Retinal pigment epithelial cell (primary cell): ENCODE measurements at regions not wholly inside any gene's neighbourhood (a gene's known extent, or its start where the extent isn't known, plus 50 kb on each side); places are given as distances from the start of the nearest gene placed in this dataset.
"Not testable (repeated sequence)": the region's sequence is repeated elsewhere in the genome, so short reads cannot be mapped to it uniquely, and the experiment has no call there.

Experiments
- DNase-seq: peaks from one replicate; pipeline ENCODE4 v3.0.0-alpha.2; 2010; ENCODE audit warnings: low read depth
- H3K4me3 ChIP-seq: 2 replicates; pipeline ENCODE4 v1.5.1; 2011; ENCODE audit warnings: mild to moderate bottlenecking, low read length, control low read depth, moderate library complexity
- TF ChIP-seq, protein P1 (sequence below): conservative IDR thresholded peaks from 2 replicates; pipeline ENCODE4 v1.5.1; 2011; ENCODE audit warnings: low read depth, low read length, control low read depth, inconsistent platforms

DNA sequence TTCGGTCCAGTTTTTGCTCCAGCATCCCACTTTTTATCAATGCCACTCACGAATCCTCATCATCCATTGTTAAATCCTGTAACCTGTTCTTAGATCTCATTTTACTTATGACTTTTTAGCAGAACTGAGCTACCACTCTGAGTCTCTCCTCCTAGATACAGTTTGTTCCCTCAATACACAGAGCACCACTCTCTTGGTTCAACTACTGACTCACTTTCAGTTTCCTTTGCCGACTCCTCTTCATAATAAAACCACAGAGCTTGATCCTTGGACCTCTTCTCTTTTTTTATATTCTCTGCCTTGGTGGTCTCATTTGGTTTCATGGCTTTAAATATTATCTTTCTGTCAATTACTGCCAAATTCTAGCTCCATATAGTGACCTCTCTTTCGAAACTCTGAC, 150.3 kb downstream of the SLITRK5 start:
- H3K4me3 ChIP-seq: no peak overlapping the region
- no peak for DNase-seq
- TF ChIP-seq, protein P1, sequence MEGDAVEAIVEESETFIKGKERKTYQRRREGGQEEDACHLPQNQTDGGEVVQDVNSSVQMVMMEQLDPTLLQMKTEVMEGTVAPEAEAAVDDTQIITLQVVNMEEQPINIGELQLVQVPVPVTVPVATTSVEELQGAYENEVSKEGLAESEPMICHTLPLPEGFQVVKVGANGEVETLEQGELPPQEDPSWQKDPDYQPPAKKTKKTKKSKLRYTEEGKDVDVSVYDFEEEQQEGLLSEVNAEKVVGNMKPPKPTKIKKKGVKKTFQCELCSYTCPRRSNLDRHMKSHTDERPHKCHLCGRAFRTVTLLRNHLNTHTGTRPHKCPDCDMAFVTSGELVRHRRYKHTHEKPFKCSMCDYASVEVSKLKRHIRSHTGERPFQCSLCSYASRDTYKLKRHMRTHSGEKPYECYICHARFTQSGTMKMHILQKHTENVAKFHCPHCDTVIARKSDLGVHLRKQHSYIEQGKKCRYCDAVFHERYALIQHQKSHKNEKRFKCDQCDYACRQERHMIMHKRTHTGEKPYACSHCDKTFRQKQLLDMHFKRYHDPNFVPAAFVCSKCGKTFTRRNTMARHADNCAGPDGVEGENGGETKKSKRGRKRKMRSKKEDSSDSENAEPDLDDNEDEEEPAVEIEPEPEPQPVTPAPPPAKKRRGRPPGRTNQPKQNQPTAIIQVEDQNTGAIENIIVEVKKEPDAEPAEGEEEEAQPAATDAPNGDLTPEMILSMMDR: no peak

DNA sequence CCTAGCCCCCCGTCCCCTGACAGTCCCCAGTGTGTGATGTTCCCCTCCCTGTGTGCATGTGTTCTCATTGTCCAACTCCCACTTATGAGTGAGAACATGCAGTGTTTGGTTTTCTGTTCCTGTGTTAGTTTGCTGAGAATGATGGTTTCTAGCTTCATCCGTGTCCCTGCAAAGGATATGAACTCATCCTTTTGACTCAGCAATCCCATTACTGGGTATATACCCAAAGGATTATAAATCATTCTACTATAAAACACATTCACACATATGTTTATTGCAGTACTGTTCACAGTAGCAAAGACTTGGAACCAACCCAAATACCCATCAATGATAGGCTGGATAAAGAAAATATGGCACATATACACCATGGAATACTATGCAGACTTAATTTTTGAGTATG, 155.1 kb downstream of the SLITRK5 start:
- DNase-seq, H3K4me3 ChIP-seq: not testable (repeated sequence)

DNA sequence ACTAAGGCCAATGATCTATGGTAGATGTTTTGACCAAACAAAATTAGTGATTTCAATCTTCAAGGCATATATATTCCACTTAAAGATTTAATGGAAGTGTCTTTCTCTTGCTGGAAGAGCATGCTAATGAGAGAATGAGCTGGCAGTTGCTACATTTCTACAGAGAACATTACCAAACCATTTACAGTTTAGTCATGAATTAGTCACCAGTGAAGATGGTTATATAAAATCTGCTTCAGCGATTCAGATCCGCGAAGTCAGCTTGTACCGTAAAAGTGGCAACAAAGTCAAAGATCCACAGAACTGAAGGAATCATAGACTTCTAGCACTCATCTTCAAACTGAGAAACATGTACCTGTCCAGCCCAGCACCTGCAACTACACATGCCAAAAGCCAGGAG, 156.3 kb downstream of the SLITRK5 start:
- H3K4me3 ChIP-seq: no peak overlapping the region
- no peak for DNase-seq
- TF ChIP-seq, protein P1: no peak

DNA sequence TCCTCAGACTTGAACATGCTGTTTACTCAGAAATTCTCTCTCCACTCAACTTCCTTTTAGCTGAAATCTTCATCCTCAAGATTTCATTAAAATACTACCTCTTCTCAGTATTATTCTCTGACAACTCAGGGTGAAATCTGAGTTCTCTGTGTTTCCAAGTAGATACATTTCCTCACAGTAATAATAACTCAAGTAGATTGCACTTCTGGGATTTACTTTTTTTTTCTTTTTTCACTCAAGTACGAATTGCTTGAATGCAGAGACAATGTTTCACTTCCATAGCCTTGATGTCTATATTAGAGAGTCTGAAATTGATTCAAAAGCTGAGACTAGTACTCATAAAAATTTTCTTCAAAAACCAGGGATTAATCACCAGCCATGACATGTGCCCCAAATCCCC, 166.4 kb downstream of the SLITRK5 start:
- TF ChIP-seq, protein P1: no peak
- no peak for DNase-seq
- H3K4me3 ChIP-seq: no peak overlapping the region

GRCh38 chr13:87837946-87838345, 166.8 kb downstream of the SLITRK5 start:
- no peak for DNase-seq
- no peak overlapping the region for H3K4me3 ChIP-seq
- TF ChIP-seq, protein P1: no peak

DNA sequence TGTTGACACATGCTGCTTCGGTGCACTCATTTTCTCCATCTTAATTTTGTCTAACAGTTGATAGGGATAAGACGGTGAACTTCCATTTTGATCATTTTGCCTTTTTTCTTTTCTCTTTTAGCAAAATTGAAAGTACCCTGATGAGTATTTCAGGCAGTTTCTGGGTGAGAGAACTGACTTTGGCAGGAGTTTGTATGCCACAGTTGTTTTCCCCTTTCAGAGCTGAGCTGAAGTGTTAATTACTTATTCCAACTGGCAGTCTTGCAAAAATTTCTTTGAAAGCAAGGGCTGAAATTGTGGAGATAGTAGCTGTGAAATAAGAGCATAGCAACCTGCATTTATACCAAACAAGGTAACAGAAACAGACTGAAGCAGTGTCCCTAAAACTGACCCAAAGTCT, 180.2 kb downstream of the SLITRK5 start:
- TF ChIP-seq, protein P1: no peak

DNA sequence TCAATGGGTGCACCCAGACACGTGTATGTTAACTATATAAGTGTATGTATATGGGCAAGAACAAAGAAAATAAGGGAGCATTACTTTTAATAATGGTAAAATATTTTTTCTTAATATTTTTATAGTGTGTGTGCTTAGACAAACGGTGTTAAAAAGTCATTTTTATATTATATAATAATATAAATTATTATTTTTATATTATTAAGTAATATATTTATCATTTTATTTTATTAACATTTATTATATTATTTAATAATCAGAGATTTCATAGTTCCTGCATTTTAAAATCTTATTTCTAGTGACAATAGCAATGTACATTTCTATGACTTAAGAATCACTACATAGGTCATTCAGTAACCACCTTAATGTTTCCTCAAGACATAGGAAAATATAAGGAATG, 184.4 kb downstream of the SLITRK5 start:
- no peak overlapping the region for H3K4me3 ChIP-seq
- TF ChIP-seq, protein P1: no peak
- DNase-seq: no peak

More for the DNA sequence above, 180.2 kb downstream of the SLITRK5 start:
- H3K4me3 ChIP-seq: no peak overlapping the region
- DNase-seq: no peak

- TF ChIP-seq, protein P1: no peak
- no peak for DNase-seq
- H3K4me3 ChIP-seq: no peak overlapping the region
Observed at GRCh38 chr13:87859261-87859660, 188.1 kb downstream of the SLITRK5 start.
